GM12874 (cell line): ENCODE measurements at regions not wholly inside any gene's neighbourhood (a gene's known extent, or its start where the extent isn't known, plus 50 kb on each side); places are given as distances from the start of the nearest gene placed in this dataset.

Source experiments
- TF ChIP-seq, protein P1 (sequence below): IDR thresholded peaks from 2 replicates; pipeline ENCODE4 v1.5.1; 2011; ENCODE audit warnings: low read depth, mild to moderate bottlenecking, control low read depth, low read length, moderate library complexity; ENCODE audit not compliant: insufficient read depth

DNA sequence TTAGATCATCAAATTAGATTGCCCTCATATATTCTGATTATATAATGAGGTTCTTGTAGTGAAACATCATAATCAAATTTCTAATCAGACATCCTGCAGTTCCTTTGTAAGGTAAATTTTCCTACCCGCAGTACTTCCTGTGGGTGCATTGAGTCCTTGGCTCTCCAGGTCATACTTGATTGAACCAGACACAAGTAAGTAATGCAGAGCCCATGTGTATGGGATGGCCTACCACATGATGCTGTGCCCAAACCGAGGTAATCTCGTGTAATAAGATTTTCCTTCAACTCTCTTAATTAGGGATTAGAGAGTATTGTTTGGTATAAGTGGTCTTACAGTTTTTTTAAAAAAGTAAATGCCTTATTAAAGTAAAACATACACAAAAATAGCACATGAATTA is 1841.8 kb downstream of the PCDH7 start:
- TF ChIP-seq, protein P1, sequence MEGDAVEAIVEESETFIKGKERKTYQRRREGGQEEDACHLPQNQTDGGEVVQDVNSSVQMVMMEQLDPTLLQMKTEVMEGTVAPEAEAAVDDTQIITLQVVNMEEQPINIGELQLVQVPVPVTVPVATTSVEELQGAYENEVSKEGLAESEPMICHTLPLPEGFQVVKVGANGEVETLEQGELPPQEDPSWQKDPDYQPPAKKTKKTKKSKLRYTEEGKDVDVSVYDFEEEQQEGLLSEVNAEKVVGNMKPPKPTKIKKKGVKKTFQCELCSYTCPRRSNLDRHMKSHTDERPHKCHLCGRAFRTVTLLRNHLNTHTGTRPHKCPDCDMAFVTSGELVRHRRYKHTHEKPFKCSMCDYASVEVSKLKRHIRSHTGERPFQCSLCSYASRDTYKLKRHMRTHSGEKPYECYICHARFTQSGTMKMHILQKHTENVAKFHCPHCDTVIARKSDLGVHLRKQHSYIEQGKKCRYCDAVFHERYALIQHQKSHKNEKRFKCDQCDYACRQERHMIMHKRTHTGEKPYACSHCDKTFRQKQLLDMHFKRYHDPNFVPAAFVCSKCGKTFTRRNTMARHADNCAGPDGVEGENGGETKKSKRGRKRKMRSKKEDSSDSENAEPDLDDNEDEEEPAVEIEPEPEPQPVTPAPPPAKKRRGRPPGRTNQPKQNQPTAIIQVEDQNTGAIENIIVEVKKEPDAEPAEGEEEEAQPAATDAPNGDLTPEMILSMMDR = no peak

DNA sequence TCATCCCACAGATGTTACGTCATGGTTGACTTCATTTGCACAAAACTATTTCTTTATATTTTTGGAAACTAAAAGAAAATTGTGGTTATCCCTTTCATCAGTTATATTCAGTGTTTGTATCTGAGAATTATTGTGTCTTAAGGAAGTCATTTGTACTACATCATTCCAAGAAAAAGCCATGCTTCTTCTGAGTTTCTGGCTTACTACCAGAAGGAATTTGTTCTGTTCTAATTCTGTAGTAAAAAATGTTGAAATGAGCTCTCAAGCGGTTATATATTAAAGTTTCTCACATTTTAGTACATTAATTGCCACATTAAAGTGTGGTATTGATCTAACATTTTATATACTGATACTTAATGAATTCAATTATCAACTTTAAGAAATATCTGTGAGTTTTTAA is 1844.5 kb downstream of the PCDH7 start:
- TF ChIP-seq, protein P1 = no peak

DNA sequence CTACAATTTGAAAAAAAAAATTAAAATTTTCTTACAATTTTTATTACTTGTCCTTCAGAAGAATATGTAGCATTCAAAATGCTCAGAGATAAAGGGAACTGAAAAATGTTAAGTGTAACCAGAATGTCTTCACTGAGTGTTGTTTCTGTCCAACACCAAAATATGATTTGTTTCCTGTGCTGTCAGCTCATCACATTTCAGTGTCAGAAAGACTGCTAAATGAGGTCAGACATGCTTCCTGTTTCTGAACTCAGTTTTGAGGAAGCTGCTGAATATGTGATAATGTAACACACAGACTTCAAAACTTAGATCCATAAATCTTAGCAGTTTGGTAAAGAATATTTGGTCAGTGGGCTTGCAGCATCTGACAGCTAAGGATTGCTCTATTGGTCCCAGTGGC is 1849.7 kb downstream of the PCDH7 start:
- TF ChIP-seq, protein P1 = no peak

DNA sequence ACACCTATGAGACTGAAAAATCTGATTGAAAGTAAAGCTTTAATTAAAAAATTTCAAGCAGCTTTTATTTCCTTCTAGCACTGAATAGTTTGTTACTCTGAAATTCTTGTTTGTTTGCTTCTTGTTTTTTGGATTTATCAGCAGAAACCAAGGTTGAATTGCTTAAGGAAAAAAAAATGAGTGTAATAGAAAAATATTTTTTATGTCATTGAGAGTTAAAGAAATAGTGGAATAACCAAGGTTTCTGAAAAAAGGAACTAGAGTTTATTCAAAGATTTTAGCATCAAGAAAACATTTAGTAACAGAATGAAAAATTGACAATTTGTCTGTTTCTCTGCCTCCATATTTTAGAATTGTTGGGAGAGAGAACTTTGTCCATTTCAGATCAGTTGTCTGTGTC is 1852.2 kb downstream of the PCDH7 start:
- TF ChIP-seq, protein P1 = no peak

DNA sequence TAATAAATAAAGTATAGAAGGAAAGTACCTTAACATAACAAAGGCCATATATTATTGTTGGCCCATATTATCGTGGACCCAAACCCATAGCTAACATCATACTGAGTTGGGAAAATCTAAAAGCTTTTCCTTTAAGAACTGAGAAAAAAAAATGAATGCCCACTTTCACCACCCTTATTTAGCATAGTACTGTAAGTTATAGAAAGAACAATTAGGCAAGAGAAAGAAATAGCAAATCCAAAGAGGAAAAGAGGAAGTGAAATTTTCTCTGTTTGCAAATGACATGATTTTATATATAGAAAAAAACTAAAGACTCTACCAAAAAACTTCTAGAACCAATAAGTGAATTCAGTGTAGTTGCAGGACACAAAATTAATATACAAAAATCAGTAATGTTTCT is 1854.6 kb downstream of the PCDH7 start:
- TF ChIP-seq, protein P1 = no peak

DNA sequence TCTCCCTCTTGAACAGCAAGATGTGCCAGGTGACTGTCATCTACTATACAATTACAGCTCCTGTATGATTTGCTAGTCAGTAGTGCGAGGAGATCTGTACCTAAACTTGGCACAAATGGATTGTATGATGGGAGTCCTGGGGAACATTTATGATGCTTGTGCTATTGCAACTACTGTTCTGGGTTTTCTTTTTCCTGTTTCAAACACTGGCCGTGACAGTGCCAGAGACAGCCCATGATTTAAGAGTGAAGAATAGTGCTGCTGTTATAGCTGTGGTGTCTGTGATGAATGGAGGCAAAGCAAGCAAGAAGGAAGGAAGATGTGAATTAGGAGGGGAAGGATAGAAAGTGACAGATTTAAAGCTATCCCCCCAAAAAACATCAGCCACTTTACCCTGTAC is 1868.9 kb downstream of the PCDH7 start:
- TF ChIP-seq, protein P1 = no peak

DNA sequence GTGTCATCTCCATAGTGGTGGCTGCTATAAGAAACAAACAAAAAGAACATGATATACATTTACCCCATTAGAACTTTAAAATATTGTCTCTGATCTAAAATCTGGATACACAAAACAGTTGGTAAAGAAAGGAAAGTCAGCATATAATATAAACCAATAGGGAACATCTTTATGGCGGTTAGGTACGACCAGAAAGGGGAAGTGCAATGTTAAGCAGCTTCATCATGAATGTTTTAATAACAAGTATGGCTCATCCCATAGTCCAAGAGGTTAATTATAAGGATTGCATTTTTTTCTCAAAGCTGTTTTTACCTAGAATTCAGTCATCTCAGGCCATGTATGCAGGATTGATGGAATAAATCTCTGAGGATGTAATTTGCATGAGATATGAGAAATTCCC is 1869.7 kb downstream of the PCDH7 start:
- TF ChIP-seq, protein P1 = no peak

DNA sequence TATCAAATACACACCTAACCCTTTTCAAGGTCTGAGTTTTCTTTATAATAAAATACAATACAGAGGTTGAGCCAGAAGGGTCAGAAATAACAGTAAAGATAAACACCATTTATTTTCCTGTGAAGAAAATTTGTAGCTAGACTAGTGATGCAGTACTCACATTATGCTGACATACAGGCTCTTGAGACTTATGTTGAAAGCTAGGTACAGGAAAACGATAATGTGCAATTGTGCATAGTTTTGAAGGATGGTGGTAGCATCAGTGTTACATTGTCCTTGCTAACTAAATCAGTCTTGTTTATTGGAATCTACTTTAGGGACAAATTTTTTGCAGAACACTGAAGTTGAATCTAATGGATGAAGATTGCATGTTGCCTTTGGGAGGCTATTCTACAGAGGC is 1877.2 kb downstream of the PCDH7 start:
- TF ChIP-seq, protein P1 = no peak
